ENCODE measurements at regions not wholly inside any gene's neighbourhood (a gene's known extent, or its start where the extent isn't known, plus 50 kb on each side); places are given as distances from the start of the nearest gene placed in this dataset.

DNA sequence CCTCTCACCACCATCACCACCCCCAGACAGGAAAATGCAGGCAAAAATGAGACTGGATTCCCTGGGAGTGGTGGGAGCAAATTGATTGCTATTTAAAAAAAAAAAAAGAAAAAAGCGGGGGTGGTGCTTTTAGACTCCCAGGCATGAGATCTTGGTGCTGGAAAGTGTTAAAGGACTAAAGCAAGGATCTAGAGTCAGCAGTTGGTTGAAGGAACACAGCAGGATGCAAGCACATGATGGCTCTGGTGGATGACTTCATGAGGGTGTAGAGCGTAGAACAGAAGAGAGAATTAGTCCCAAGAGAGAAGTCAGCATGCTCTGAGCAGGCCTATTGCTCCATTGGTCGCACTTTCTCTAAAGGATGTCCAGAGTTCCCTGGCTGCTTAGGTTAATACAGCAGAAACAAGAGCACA, 183.8 kb upstream of the HMGA2 start:
- TF ChIP-seq CTCF (IDR thresholded peaks at IDR 0.05) (no peak), POLR2A (IDR thresholded peaks at IDR 0.05) (no peak)
